ENCODE measurements at regions not wholly inside any gene's neighbourhood (a gene's known extent, or its start where the extent isn't known, plus 50 kb on each side); places are given as distances from the start of the nearest gene placed in this dataset.
"Not testable (repeated sequence)": the region's sequence is repeated elsewhere in the genome, so short reads cannot be mapped to it uniquely, and the experiment has no call there.

DNA sequence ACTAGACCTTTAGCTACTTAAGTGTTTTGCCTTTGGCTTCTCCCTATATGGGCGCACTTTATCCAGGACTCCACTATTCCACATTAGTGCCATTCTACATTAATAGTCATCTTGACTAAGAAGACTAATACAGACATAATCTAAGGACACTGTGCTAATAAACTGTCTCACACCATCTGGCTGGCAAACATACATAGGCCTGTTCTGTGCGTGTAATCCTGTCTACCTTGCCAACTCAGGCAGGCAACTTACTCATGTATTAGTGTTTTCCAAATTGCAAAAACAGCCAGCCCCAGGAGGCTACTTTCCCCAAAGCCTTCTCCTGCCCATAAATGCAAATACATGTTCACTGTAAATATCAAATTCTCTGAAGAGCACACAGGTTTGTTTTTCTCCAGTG lies 587.3 kb downstream of the TMA16 start:
- H3K27ac Mint-ChIP-seq: no peak overlapping the region
- no peaks in the 10 kb centered on the region for H3K36me3 Mint-ChIP-seq (ENCODE audit: low read depth)
- H3K9me3 Mint-ChIP-seq: no peaks in the 10 kb centered on the region
- H3K27me3 Mint-ChIP-seq (ENCODE audit: low read depth): no peaks in the 10 kb centered on the region
- no peak overlapping the region for H3K4me3 Mint-ChIP-seq
- no peaks in the 10 kb centered on the region for H3K4me1 Mint-ChIP-seq (ENCODE audit: low read depth)

DNA sequence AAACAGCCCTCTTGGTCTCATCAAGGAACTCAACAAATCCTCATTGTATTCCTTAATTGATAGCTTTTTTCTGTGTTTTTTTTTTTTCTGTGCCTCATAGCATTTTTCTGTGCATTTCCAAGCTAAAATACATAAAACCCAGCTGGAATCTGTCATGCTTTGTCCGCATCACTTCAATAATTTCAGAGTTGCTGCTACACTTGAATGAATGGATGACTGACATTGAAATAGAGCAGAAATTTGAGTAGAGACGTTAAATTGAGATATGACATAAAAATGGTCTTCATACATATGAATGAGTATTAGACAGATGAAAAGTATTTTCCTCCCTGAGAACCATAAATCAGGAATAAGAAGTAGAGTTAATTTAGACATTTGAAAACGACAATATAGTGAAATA lies 593.2 kb downstream of the TMA16 start:
- H3K36me3 Mint-ChIP-seq (ENCODE audit: low read depth): no peaks in the 10 kb centered on the region
- H3K4me3 Mint-ChIP-seq: no peak overlapping the region
- no peaks in the 10 kb centered on the region for H3K27me3 Mint-ChIP-seq (ENCODE audit: low read depth)
- no peaks in the 10 kb centered on the region for H3K4me1 Mint-ChIP-seq (ENCODE audit: low read depth)
- H3K27ac Mint-ChIP-seq: no peak overlapping the region
- H3K9me3 Mint-ChIP-seq: no peaks in the 10 kb centered on the region

DNA sequence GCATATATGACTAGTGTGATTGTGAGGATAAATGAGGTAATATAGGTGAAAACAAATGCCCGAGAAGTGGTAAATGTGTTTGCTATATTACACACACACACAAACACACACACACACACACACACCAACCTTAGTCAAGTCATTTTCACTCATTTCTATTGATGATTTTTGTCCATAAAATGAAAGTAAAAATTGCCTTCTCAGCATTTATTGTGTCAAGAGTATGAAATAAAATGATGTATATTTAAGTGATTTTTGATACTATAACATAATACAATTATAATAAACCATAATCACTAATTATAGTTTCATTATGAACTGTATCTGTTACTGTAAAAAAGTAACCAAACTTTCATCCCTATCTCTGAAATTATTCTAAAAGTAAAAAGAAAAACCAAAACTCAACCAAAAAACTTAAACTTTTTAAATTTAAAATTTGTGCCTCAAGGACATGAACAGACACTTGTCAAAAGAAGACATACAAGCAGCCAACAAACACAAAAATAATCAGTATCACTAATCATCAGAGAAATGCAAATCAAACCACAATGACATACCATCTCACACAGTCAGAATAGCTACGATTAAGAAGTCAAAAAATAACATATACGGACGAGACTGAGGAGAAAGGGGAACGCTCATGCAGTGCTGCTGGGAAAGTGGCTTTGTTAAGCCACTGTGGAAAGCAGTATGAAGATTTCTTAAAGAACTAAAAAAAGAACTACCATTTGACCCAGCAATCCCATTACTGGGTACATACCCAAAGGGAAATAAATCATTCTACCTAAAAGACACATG lies 601.0 kb downstream of the TMA16 start:
- H3K27ac Mint-ChIP-seq: no peak overlapping the region
- H3K9me3 Mint-ChIP-seq: no peaks in the 10 kb centered on the region
- H3K36me3 Mint-ChIP-seq (ENCODE audit: low read depth): no peaks in the 10 kb centered on the region
- no peaks in the 10 kb centered on the region for H3K4me1 Mint-ChIP-seq (ENCODE audit: low read depth)
- H3K4me3 Mint-ChIP-seq: no peak overlapping the region
- no peaks in the 10 kb centered on the region for H3K27me3 Mint-ChIP-seq (ENCODE audit: low read depth)

DNA sequence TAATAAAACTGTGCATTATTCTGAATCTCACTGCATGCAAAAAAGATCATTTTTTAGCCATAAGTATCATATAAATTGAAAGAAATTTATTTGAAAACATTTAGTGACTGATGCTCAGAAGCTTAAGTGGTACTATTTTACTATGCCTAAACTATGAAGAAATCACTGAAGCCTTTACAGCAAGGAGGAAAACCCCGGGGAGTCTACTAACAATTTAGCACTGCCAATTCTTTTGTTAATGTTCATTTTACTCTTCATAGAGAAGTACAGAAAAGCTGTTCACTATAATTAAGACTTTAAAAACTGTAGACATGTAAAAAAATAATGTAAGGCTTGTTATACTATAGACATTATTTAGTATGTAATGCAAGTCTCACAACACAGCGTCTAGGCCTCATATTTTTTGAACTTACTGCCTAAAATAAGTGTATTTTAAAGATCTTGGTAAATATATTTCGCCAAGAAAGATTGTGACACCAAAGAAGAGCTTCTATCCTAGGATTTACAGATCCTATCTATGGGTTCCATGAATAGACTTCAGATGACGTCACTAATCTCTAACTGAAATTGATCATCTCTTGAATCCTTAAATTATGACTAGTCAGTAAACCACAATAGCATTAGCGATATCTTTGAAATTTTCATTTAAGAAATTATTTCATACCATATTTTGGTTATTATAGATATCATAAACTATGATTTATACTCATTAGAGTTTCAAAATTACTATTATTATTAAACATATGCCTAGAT lies 602.5 kb downstream of the TMA16 start:
- H3K36me3 Mint-ChIP-seq (ENCODE audit: low read depth): no peaks in the 10 kb centered on the region
- H3K4me3 Mint-ChIP-seq: no peak overlapping the region
- H3K27me3 Mint-ChIP-seq (ENCODE audit: low read depth): no peaks in the 10 kb centered on the region
- H3K27ac Mint-ChIP-seq: no peak overlapping the region
- no peaks in the 10 kb centered on the region for H3K4me1 Mint-ChIP-seq (ENCODE audit: low read depth)
- H3K9me3 Mint-ChIP-seq: no peaks in the 10 kb centered on the region

DNA sequence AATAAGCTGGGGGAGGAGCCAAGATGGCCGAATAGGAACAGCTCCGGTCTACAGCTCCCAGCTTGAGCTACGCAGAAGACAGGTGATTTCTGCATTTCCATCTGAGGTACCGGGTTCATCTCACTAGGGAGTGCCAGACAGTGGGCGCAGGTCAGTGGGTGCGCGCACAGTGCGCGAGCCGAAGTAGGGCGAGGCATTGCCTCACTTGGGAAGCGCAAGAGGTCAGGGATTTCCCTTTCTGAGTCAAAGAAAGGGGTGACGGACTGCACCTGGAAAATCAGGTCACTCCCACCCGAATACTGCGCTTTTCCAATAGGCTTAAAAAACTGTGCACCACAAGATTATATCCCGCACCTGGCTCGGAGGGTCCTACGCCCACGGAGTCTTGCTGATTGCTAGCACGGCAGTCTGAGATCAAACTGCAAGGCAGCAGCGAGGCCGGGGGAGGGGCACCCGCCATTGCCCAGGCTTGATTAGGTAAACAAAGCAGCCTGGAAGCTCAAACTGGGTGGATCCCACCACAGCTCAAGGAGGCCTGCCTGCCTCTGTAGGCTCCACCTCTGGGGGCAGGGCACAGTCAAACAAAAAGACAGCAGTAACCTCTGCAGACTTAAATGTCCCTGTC lies 606.4 kb downstream of the TMA16 start:
- not testable (repeated sequence) for H3K4me3 Mint-ChIP-seq; H3K27ac Mint-ChIP-seq; H3K4me1 Mint-ChIP-seq (ENCODE audit: low read depth); H3K9me3 Mint-ChIP-seq; H3K36me3 Mint-ChIP-seq (ENCODE audit: low read depth); H3K27me3 Mint-ChIP-seq (ENCODE audit: low read depth)

DNA sequence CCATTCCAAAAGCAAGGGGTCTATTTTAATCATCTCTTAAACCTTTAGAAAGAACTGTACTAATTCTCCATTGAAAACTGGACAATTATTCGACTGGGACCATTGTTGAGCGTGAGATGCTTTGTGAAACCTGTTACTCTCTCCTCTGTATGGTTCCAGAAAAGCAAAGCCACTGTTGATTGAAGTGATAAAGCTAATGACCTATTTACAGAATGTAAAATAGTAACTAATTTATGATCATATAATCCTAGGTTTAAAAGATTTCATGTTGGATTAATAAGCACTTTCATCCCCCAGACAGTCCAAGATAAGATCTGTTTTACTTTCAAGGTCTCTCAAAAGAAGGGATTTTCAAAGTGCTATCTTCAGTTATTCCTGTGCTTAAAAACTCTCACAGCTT lies 614.5 kb downstream of the TMA16 start:
- Mint-ChIP-seq H3K9me3 (no peaks in the 10 kb centered on the region), H3K36me3 (ENCODE audit: low read depth) (no peaks in the 10 kb centered on the region), H3K27ac (no peak overlapping the region), H3K4me1 (ENCODE audit: low read depth) (no peaks in the 10 kb centered on the region), H3K27me3 (ENCODE audit: low read depth) (no peaks in the 10 kb centered on the region), H3K4me3 (no peak overlapping the region)

DNA sequence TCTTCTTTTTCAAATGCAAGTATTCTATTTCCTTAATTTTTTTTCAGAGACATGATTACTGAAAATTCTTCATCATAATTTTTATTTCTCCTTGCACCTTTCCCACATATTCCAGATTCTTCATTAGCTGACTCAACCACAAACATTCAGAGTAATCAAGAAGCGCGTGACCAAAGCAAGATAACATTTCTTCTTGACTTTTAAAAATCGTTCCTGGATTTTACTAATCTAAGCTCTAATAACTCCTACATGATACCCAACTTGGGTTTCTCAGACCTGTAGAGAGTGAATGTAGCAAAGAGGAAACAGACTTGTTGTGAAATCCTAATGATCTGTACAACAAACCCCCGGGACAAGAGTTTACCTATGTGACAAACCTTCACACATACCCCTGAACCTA lies 615.0 kb downstream of the TMA16 start:
- Mint-ChIP-seq H3K27ac (no peak overlapping the region), H3K9me3 (no peaks in the 10 kb centered on the region), H3K27me3 (ENCODE audit: low read depth) (no peaks in the 10 kb centered on the region), H3K4me1 (ENCODE audit: low read depth) (no peaks in the 10 kb centered on the region), H3K36me3 (ENCODE audit: low read depth) (no peaks in the 10 kb centered on the region), H3K4me3 (no peak overlapping the region)

DNA sequence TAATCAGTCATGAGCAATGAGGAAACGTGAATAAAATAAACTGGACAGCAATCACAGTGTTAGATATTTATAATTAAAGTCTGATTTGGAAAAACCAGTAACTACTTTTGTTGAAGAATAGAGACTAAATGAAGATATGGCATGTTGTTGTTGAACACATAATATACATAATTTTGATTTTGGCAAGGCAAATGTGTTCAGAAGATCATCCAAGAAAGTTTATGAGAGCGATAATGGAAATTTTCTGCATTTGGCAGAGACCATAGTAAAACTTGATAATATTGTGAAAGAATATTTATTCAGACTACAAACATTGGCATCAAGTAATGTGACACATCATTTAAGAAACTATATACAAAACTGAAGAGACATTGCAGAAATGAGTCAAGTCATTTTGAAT lies 620.7 kb downstream of the TMA16 start:
- Mint-ChIP-seq H3K36me3 (ENCODE audit: low read depth) (no peaks in the 10 kb centered on the region), H3K4me3 (no peak overlapping the region), H3K4me1 (ENCODE audit: low read depth) (no peaks in the 10 kb centered on the region), H3K27me3 (ENCODE audit: low read depth) (no peaks in the 10 kb centered on the region), H3K9me3 (no peaks in the 10 kb centered on the region), H3K27ac (no peak overlapping the region)

DNA sequence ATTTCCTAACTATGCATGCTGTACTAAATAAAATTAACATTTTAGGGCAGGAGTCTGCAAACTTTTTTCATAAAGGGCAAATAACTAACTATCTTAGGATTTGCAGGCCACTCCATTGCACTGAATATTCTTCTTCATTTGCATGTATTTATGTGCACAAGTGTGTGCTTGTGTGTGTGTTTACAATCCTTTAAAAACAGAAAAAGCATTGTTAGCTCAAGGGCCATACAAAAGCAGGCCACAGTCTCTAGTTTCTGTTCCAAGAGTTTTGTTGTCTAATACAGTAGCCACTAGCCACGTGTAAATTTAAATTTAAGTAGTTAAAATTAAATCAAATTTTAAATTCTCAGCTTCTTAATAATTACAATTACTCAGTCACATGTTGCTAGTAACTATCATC lies 621.8 kb downstream of the TMA16 start:
- no peaks in the 10 kb centered on the region for H3K4me1 Mint-ChIP-seq (ENCODE audit: low read depth)
- no peak overlapping the region for H3K27ac Mint-ChIP-seq
- no peaks in the 10 kb centered on the region for H3K36me3 Mint-ChIP-seq (ENCODE audit: low read depth)
- no peaks in the 10 kb centered on the region for H3K27me3 Mint-ChIP-seq (ENCODE audit: low read depth)
- H3K9me3 Mint-ChIP-seq: no peaks in the 10 kb centered on the region
- no peak overlapping the region for H3K4me3 Mint-ChIP-seq

DNA sequence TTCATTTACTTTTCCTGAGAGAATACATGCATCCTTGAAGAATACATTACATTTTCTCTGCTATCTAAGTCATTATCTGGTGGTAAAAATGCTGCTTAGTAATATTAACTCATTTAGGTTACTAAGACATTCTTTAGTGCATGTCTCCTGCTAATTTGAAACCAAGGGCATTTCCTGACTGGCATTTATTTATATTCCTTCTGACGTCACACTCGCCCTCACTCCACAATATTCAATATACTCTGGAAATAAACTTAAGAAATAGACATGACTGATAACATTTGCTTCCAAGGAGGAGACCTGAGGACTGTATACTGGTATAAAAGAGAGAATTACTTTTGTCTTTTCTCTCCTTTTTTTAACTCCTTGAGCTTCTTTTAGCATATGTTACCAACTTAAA lies 619.5 kb upstream of the SMIM31 start:
- Mint-ChIP-seq H3K4me1 (ENCODE audit: low read depth) (no peaks in the 10 kb centered on the region), H3K9me3 (no peaks in the 10 kb centered on the region), H3K4me3 (no peak overlapping the region), H3K36me3 (ENCODE audit: low read depth) (no peaks in the 10 kb centered on the region), H3K27ac (no peak overlapping the region), H3K27me3 (ENCODE audit: low read depth) (no peaks in the 10 kb centered on the region)

DNA sequence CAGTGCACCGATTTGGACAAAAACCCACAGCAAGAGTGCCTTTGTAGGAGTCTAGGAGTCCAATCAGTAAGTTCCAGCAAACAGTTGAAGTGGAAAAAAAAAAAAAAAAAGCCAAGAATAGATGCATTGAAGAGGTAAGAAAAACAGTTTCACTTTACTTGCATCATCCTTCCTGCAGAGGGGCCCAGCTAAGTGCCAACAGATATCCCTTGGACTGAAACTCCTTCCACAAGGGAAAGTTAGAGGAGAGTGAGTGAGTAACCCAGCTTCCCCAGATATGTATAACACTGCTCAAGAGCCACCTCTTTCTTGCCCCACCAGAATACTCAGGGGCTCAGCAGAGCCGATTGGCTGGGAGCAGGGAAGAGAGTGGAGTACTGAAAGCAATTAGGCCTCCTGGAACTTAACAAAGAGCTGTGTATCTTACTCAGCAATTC lies 617.7 kb upstream of the SMIM31 start:
- Mint-ChIP-seq H3K9me3 (peaks cover 4% of the 10 kb centered on the region), H3K27ac (no peak overlapping the region), H3K4me1 (ENCODE audit: low read depth) (no peaks in the 10 kb centered on the region), H3K27me3 (ENCODE audit: low read depth) (no peaks in the 10 kb centered on the region), H3K36me3 (ENCODE audit: low read depth) (no peaks in the 10 kb centered on the region), H3K4me3 (no peak overlapping the region)

DNA sequence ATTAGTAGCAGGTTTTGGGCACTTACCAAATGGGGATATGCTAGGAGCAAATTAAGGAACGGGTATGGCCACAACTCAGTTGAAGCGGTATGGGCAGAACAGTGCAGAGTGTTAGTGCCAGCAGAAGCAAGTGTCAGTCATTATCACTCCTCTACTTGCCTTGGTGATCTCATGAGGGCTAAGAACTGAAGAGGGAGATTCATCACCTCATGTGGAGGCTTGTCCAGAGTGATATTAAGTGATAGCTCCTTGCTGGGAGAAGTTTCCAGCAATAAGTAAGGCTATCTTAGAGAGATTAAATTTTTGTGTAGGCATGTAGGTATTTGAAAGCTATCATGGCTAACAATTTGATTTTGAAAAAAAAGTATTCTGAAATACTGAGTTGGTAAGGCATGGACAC lies 615.4 kb upstream of the SMIM31 start:
- no peak overlapping the region for H3K27ac Mint-ChIP-seq
- H3K27me3 Mint-ChIP-seq (ENCODE audit: low read depth): no peaks in the 10 kb centered on the region
- no peaks in the 10 kb centered on the region for H3K36me3 Mint-ChIP-seq (ENCODE audit: low read depth)
- H3K4me3 Mint-ChIP-seq: no peak overlapping the region
- peaks cover 8% of the 10 kb centered on the region for H3K9me3 Mint-ChIP-seq
- H3K4me1 Mint-ChIP-seq (ENCODE audit: low read depth): no peaks in the 10 kb centered on the region

DNA sequence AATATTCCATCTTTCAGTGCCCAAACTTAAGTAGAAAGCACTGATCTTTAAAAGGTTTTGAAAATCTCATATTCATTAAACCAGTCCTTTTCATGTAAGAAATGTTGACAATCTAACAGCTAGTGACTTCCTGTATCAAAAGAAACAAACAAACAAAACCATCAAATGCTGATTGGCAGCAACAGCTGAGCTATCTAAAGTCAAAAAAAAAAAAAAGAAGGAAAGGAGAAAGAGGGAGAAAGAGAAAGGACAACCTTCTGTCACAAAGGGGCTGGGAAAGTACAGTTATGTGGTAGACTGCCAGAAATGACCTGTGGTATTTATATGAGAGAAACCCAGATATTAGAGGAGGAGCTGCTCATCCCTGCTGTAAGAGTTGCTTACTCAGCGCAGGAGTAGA lies 614.6 kb upstream of the SMIM31 start:
- Mint-ChIP-seq H3K27me3 (ENCODE audit: low read depth) (no peaks in the 10 kb centered on the region), H3K4me1 (ENCODE audit: low read depth) (no peaks in the 10 kb centered on the region), H3K4me3 (no peak overlapping the region), H3K27ac (no peak overlapping the region), H3K9me3 (peaks cover 8% of the 10 kb centered on the region), H3K36me3 (ENCODE audit: low read depth) (no peaks in the 10 kb centered on the region)

DNA sequence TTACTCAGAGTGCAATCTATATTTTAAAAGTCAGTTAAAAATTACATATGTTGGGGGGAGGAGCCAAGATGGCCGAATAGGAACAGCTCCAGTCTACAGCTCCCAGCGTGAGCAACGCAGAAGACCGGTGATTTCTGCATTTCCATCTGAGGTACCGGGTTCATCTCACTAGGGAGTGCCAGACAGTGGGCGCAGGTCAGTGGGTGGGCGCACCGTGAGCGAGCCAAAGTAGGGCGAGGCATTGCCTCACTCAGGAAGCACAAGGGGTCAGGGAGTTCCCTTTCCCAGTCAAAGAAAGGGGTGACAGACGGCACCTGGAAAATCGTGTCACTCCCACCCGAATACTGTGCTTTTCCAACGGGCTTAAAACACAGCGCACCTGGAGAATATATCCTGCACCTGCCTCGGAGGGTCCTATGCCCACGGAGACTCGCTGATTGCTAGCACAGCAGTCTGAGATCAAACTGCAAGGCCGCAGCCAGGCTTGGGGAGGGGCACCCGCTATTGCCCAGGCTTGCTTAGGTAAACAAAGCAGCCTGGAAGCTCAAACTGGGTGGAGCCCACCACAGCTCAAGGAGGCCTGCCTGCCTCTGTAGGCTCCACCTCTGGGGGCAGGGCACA lies 612.1 kb upstream of the SMIM31 start:
- not testable (repeated sequence) for H3K27me3 Mint-ChIP-seq (ENCODE audit: low read depth); H3K9me3 Mint-ChIP-seq; H3K36me3 Mint-ChIP-seq (ENCODE audit: low read depth); H3K4me3 Mint-ChIP-seq; H3K4me1 Mint-ChIP-seq (ENCODE audit: low read depth); H3K27ac Mint-ChIP-seq

DNA sequence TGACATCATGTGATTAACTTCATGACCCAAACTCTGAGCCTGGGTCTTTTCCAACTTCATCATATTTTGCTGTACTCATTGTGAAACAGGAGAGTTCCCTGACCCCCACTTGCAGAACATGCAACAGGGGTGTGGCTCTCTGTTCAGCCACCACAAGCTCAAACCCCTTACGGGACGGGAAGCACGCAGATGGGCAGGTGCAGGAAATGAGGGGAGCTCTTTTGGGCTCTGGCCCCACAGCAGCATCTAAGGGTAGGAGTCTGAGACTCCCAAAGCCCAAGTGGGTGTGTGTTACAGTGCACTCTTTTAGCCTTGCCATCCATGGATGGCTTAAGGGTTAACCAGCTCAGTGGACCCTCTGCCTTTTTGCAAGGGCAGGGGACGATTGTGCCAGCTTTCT lies 599.5 kb upstream of the SMIM31 start:
- H3K4me3 Mint-ChIP-seq: no peak overlapping the region
- H3K9me3 Mint-ChIP-seq: no peaks in the 10 kb centered on the region
- no peaks in the 10 kb centered on the region for H3K27me3 Mint-ChIP-seq (ENCODE audit: low read depth)
- H3K4me1 Mint-ChIP-seq (ENCODE audit: low read depth): no peaks in the 10 kb centered on the region
- H3K36me3 Mint-ChIP-seq (ENCODE audit: low read depth): no peaks in the 10 kb centered on the region
- H3K27ac Mint-ChIP-seq: no peak overlapping the region
